HG02642 (cell line): ENCODE measurements at regions not wholly inside any gene's neighbourhood (a gene's known extent, or its start where the extent isn't known, plus 50 kb on each side); places are given as distances from the start of the nearest gene placed in this dataset.

Experiments used
- ATAC-seq: cut with Tn5 transposase; IDR thresholded peaks from one replicate; pipeline ENCODE4 v1.9.1; 2021; ENCODE audit warnings: mild to moderate bottlenecking; ENCODE audit not compliant: unreplicated experiment, poor library complexity

- ATAC-seq: no peak
Measured at GRCh38 chrX:124275182-124275894, 57.1 kb upstream of the TEX13D start.

- ATAC-seq: no peak
Measured at GRCh38 chrX:124280294-124280902, 52.1 kb upstream of the TEX13D start.

GRCh38 chrX:124282580-124282979 lies 49.9 kb upstream of the TEX13D start:
- ATAC-seq: no peak
